ENCODE measurements at regions not wholly inside any gene's neighbourhood (a gene's known extent, or its start where the extent isn't known, plus 50 kb on each side); places are given as distances from the start of the nearest gene placed in this dataset.

DNA sequence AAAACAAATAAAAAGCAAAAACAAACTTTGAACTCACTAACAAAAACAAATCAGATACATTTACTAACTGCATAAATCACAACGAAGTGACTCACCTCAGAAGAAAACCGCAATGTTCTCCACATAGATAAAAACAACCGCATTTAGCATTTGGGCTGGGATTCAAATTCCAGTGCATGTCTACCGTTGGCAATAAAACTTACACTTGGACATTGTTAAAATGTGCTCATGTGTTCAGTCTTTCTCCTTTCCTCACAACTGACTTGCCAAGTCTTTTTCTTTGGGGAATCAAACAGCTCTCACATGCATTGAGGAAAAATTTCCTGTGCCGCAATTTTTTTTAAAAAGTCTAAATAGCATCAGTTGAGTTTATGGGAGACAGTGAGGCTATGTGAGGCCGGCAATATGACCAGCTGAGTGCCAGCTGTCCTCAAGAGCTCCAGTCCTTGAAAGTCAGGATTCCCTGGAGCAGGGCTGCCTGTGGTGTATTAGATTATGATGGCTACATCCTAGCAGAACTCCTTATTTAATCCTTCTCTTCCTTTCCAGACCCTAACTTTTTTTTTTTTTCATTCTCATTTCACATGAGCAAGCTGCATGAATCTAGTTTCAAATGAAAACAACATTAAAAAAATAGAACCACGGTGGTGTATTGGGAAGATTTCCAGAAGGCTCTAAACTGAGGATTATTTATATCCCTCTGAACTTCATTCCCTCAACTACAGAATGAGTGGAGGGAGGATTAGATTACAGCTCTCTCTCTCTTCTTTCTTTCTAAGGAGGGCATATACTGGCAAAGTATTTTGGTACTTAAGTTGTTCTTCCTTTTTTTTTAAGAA lies 70.2 kb upstream of the MEIS1 start:
- Mint-ChIP-seq H3K4me1 (peaks cover 27% of the 10 kb centered on the region), H3K4me3 (no peak overlapping the region), H3K27ac (ENCODE audit: unreplicated experiment) (peak overlapping the region; percentile 12), H3K36me3 (ENCODE audit: low read depth) (no peaks in the 10 kb centered on the region), H3K27me3 (ENCODE audit: low read depth) (no peaks in the 10 kb centered on the region), H3K9me3 (no peaks in the 10 kb centered on the region)
- no peak for TF ChIP-seq CTCF (conservative IDR thresholded peaks at IDR 0.05)
- no peak for DNase-seq (ENCODE audit: low read depth, low spot score)

DNA sequence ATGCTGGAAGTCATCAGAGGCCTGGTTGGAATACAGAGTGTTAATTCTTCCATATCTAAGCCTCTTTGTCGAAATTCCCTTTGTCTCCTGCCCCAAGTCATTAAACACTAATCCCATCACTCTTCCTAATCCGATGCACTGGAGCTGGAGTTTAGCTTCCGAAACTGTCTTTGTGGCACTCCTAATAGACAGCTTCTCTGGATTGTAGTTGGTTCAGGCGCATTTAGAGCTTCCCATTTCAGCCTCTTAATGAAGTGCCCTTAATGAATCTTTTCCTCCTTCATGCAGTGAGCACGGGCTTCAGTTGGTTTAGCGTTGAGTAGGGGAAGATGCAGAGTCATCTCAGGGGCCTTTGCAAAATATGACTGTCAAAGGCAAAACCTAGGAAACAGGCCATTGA lies 72.2 kb upstream of the MEIS1 start:
- no peaks in the 10 kb centered on the region for H3K36me3 Mint-ChIP-seq (ENCODE audit: low read depth)
- no peak for DNase-seq (ENCODE audit: low read depth, low spot score)
- no peak for TF ChIP-seq CTCF (conservative IDR thresholded peaks at IDR 0.05)
- H3K4me3 Mint-ChIP-seq, result no peak overlapping the region
- H3K27ac Mint-ChIP-seq (ENCODE audit: unreplicated experiment), result no peak overlapping the region
- H3K9me3 Mint-ChIP-seq, result peaks cover 2% of the 10 kb centered on the region
- peaks cover 22% of the 10 kb centered on the region for H3K4me1 Mint-ChIP-seq
- H3K27me3 Mint-ChIP-seq (ENCODE audit: low read depth), result no peaks in the 10 kb centered on the region

DNA sequence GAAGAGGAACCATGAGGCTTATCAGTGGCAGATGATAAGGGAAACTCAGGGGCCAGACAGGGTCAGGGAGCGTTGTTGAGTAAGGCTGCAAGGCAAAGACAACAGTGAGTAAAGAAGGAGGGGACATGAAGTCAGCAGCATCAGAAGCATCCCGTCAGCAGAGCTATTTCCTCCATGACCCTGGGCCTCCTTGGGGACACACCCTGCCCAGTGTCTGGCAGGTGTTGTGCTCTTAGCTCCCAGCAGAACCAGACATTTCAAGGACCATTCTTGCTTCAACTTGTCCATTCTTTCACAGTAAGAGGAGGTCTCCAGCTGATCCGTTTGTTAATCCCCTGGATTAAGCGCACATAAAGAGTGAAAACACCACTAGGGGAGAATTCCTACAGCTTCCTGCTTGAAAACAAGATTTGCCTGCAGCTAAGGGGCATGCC lies 88.7 kb upstream of the MEIS1 start:
- no peak for TF ChIP-seq CTCF (conservative IDR thresholded peaks at IDR 0.05)
- no peaks in the 10 kb centered on the region for H3K4me1 Mint-ChIP-seq
- H3K36me3 Mint-ChIP-seq (ENCODE audit: low read depth), result peaks cover 2% of the 10 kb centered on the region
- no peak overlapping the region for H3K4me3 Mint-ChIP-seq
- H3K27ac Mint-ChIP-seq (ENCODE audit: unreplicated experiment), result no peak overlapping the region
- peaks cover 10% of the 10 kb centered on the region for H3K9me3 Mint-ChIP-seq
- H3K27me3 Mint-ChIP-seq (ENCODE audit: low read depth), result no peaks in the 10 kb centered on the region
- no peak for DNase-seq (ENCODE audit: low read depth, low spot score)

GRCh38 chr2:66344087-66344663 lies 90.8 kb upstream of the MEIS1 start:
- Mint-ChIP-seq H3K4me1 (no peaks in the 10 kb centered on the region), H3K9me3 (peaks cover 9% of the 10 kb centered on the region), H3K36me3 (ENCODE audit: low read depth) (peaks cover 2% of the 10 kb centered on the region), H3K4me3 (no peak overlapping the region), H3K27me3 (ENCODE audit: low read depth) (no peaks in the 10 kb centered on the region), H3K27ac (ENCODE audit: unreplicated experiment) (no peak overlapping the region)
- no peak for TF ChIP-seq CTCF (conservative IDR thresholded peaks at IDR 0.05)
- DNase-seq (ENCODE audit: low read depth, low spot score), result no peak

DNA sequence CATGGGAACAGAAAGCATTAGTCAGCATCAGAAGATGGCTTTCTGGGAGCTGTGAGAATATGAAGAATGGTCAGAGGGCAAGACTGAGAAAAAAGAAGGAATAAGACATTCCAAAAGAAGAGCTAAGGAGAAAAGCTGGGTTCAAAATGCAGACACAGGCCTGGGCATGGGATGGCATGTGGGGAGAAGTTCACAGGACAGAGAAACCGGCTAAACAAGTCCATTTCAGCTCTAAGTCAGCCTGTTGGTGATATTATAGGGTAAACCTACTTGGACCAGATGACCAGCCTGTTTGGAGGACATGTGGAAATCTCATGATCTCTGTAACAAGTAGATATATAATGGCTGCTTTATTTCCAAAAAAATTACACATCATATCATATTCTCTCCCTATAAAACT lies 91.7 kb upstream of the MEIS1 start:
- H3K27me3 Mint-ChIP-seq (ENCODE audit: low read depth), result no peaks in the 10 kb centered on the region

More for the DNA sequence above, 91.7 kb upstream of the MEIS1 start:
- TF ChIP-seq CTCF (conservative IDR thresholded peaks at IDR 0.05), result no peak
- peaks cover 9% of the 10 kb centered on the region for H3K9me3 Mint-ChIP-seq
- H3K4me3 Mint-ChIP-seq, result no peak overlapping the region
- no peak for DNase-seq (ENCODE audit: low read depth, low spot score)
- no peak overlapping the region for H3K27ac Mint-ChIP-seq (ENCODE audit: unreplicated experiment)
- no peaks in the 10 kb centered on the region for H3K4me1 Mint-ChIP-seq
- peaks cover 2% of the 10 kb centered on the region for H3K36me3 Mint-ChIP-seq (ENCODE audit: low read depth)

Measured in neural crest cell (in vitro differentiated cells).